NOMO-1 treated with DMSO at 0.1 percent for 48 hours (cell line): ENCODE measurements at regions not wholly inside any gene's neighbourhood (a gene's known extent, or its start where the extent isn't known, plus 50 kb on each side); places are given as distances from the start of the nearest gene placed in this dataset.

ENCODE experiments used
- DNase-seq: peaks from one replicate; lab custom pipeline; 2025; ENCODE audit not compliant: unreplicated experiment; lab: John Stamatoyannopoulos, UW

- DNase-seq, result no peak
Measured at GRCh38 chr6:65819152-65819551, 112.1 kb upstream of the EYS start.

- no peak for DNase-seq
Measured at GRCh38 chr6:65818576-65818975, 111.5 kb upstream of the EYS start.

GRCh38 chr6:65816991-65817390 is 110.0 kb upstream of the EYS start:
- DNase-seq, result no peak

GRCh38 chr6:65814071-65814470 is 107.0 kb upstream of the EYS start:
- DNase-seq, result no peak

GRCh38 chr6:65803186-65803585 is 96.2 kb upstream of the EYS start:
- no peak for DNase-seq

- DNase-seq, result no peak
Measured at GRCh38 chr6:65799389-65799788, 92.4 kb upstream of the EYS start.

GRCh38 chr6:65798280-65799014 is 91.4 kb upstream of the EYS start:
- no peak for DNase-seq

- no peak for DNase-seq
Measured at GRCh38 chr6:65790666-65791065, 83.6 kb upstream of the EYS start.

- no peak for DNase-seq
Measured at GRCh38 chr6:65787787-65788186, 80.8 kb upstream of the EYS start.

GRCh38 chr6:65786815-65787214 is 79.8 kb upstream of the EYS start:
- no peak for DNase-seq

- DNase-seq, result no peak
Measured at GRCh38 chr6:65780691-65781090, 73.7 kb upstream of the EYS start.

GRCh38 chr6:65776332-65776731 is 69.3 kb upstream of the EYS start:
- DNase-seq, result no peak

- no peak for DNase-seq
Measured at GRCh38 chr6:65771946-65772345, 64.9 kb upstream of the EYS start.

- no peak for DNase-seq
Measured at GRCh38 chr6:65761890-65762289, 54.9 kb upstream of the EYS start.

GRCh38 chr6:65760285-65760684 is 53.3 kb upstream of the EYS start:
- no peak for DNase-seq
